ENCODE measurements at regions not wholly inside any gene's neighbourhood (a gene's known extent, or its start where the extent isn't known, plus 50 kb on each side); places are given as distances from the start of the nearest gene placed in this dataset.

DNA sequence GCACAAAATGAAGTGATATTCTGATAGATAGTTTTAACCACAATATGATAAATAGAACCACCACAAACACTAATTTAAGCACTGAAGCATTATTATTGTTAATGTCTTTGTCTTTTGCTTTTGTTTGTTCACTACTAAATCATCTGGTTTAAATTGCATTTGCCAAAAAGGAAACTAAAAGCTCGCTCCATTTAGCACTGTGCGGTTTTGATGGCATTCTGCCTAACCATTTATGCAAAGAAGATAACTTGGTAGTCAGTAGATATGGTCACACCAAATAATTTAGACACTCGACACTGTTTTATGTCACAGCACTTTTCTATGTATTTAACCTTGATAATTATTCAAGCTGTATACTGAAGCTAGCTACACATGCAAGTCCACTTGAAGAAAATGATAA, 849.8 kb upstream of the CDH6 start:
- TF ChIP-seq CTCF (IDR thresholded peaks at IDR 0.05) (no peak), POLR2A (IDR thresholded peaks at IDR 0.05) (no peak)
